HepG2 (cell line): ENCODE measurements at regions not wholly inside any gene's neighbourhood (a gene's known extent, or its start where the extent isn't known, plus 50 kb on each side); places are given as distances from the start of the nearest gene placed in this dataset.

ENCODE experiments used
- ADNP ChIP-seq: sonication (generic); formaldehyde crosslinking; IDR thresholded peaks from 2 replicates; pipeline ENCODE4 v1.4.0; 2020; ENCODE audit warnings: missing genetic modification reagents
- ARHGAP35 ChIP-seq: sonication (generic); formaldehyde crosslinking; IDR thresholded peaks from 2 replicates; pipeline ENCODE4 v1.9.0; 2022; ENCODE audit warnings: mild to moderate bottlenecking, inconsistent platforms, moderate library complexity, missing genetic modification reagents, borderline replicate concordance
- ATF4 ChIP-seq, 2 experiments: fragments of 450-650 bp in 1 of 2; sonication (generic) in 1 of 2; formaldehyde crosslinking; IDR thresholded peaks; 2 replicates each; pipeline versions ENCODE4 v1.5.0 to v1.8.0; 2020 to 2022; ENCODE audit warnings: mild to moderate bottlenecking in 1 of 2, missing genetic modification reagents in 1 of 2
- HDAC6 ChIP-seq: fragments of 200-600 bp; sonication (generic); IDR thresholded peaks from 2 replicates; pipeline ENCODE4 v1.7.0; 2017; ENCODE audit warnings: mild to moderate bottlenecking, antibody characterized with exemption, low read length, low read depth
- ISX ChIP-seq: sonication (generic); formaldehyde crosslinking; conservative IDR thresholded peaks from 2 replicates; pipeline ENCODE4 v1.5.0; 2020; ENCODE audit warnings: missing genetic modification reagents
- KDM3A ChIP-seq: IDR thresholded peaks from 2 replicates; pipeline ENCODE4 v1.6.1; 2018; ENCODE audit warnings: low read depth, missing compliant biosample characterization
- KLF13 ChIP-seq: sonication (generic); formaldehyde crosslinking; IDR thresholded peaks from 2 replicates; pipeline ENCODE4 v1.4.0; 2020; ENCODE audit warnings: mild to moderate bottlenecking, missing genetic modification reagents
- NKX3-1 ChIP-seq: sonication (generic); formaldehyde crosslinking; IDR thresholded peaks from 2 replicates; pipeline ENCODE4 v1.5.0; 2020; ENCODE audit warnings: missing genetic modification reagents
- PAF1 ChIP-seq: IDR thresholded peaks from 2 replicates; pipeline ENCODE4 v1.6.1; 2016; ENCODE audit warnings: missing genetic modification reagents, missing compliant biosample characterization
- PAWR ChIP-seq: sonication (generic); formaldehyde crosslinking; IDR thresholded peaks from 2 replicates; pipeline ENCODE4 v1.4.0; 2020; ENCODE audit warnings: missing genetic modification reagents, mild to moderate bottlenecking, borderline replicate concordance
- PLSCR1 ChIP-seq: sonication (generic); formaldehyde crosslinking; IDR thresholded peaks from 2 replicates; pipeline ENCODE4 v1.5.0; 2020; ENCODE audit warnings: missing genetic modification reagents, mild to moderate bottlenecking, borderline replicate concordance
- SOX6 ChIP-seq, 2 experiments: fragments of 450-650 bp in 1 of 2; sonication (generic) in 1 of 2; formaldehyde crosslinking in 1 of 2; IDR thresholded peaks; 2 replicates each; pipeline versions ENCODE4 v1.4.0 to v1.6.1; 2017 to 2020; ENCODE audit warnings: antibody characterized with exemption in 1 of 2, mild to moderate bottlenecking in 1 of 2, missing genetic modification reagents in 1 of 2
- SRSF1 ChIP-seq: fragments of 200-400 bp; formaldehyde crosslinking; optimal IDR thresholded peaks from 2 replicates; pipeline ENCODE3; 2017; ENCODE audit warnings: mild to moderate bottlenecking, low read depth, low read length, moderate library complexity
- ZBTB39 ChIP-seq: sonication (generic); formaldehyde crosslinking; IDR thresholded peaks from 2 replicates; pipeline ENCODE4 v1.5.0; 2020; ENCODE audit warnings: missing genetic modification reagents
- ZBTB7B ChIP-seq: sonication (generic); formaldehyde crosslinking; IDR thresholded peaks from 2 replicates; pipeline ENCODE4 v1.4.0; 2020; ENCODE audit warnings: missing genetic modification reagents
- ZFP62 ChIP-seq: sonication (generic); formaldehyde crosslinking; IDR thresholded peaks from 2 replicates; pipeline ENCODE4 v1.4.0; 2020; ENCODE audit warnings: missing genetic modification reagents
- ZNF12 ChIP-seq: sonication (generic); formaldehyde crosslinking; IDR thresholded peaks from 2 replicates; pipeline ENCODE4 v1.5.0; 2020; ENCODE audit warnings: missing genetic modification reagents
- ZNF30 ChIP-seq: sonication (generic); formaldehyde crosslinking; IDR thresholded peaks from 2 replicates; pipeline ENCODE4 v1.5.0; 2020; ENCODE audit warnings: mild to moderate bottlenecking, missing genetic modification reagents
- ZNF326 ChIP-seq: sonication (generic); formaldehyde crosslinking; IDR thresholded peaks from 2 replicates; pipeline ENCODE4 v1.4.0; 2020; ENCODE audit warnings: missing genetic modification reagents, borderline replicate concordance
- ZNF343 ChIP-seq: sonication (generic); formaldehyde crosslinking; IDR thresholded peaks from 2 replicates; pipeline ENCODE4 v1.4.0; 2020; ENCODE audit warnings: mild to moderate bottlenecking, missing genetic modification reagents
- ZNF383 ChIP-seq: sonication (generic); formaldehyde crosslinking; IDR thresholded peaks from 2 replicates; pipeline ENCODE4 v1.4.0; 2020; ENCODE audit warnings: missing genetic modification reagents, mild to moderate bottlenecking, borderline replicate concordance
- ZNF557 ChIP-seq: sonication (generic); formaldehyde crosslinking; IDR thresholded peaks from 2 replicates; pipeline ENCODE4 v1.4.0; 2020; ENCODE audit warnings: missing genetic modification reagents
- ZNF570 ChIP-seq: sonication (generic); formaldehyde crosslinking; IDR thresholded peaks from 2 replicates; pipeline ENCODE4 v1.4.0; 2020; ENCODE audit warnings: mild to moderate bottlenecking, missing genetic modification reagents, borderline replicate concordance
- ZNF577 ChIP-seq: sonication (generic); formaldehyde crosslinking; IDR thresholded peaks from 2 replicates; pipeline ENCODE4 v1.4.0; 2020; ENCODE audit warnings: mild to moderate bottlenecking, low read depth, missing genetic modification reagents, borderline replicate concordance
- ZNF660 ChIP-seq: sonication (generic); formaldehyde crosslinking; IDR thresholded peaks from 2 replicates; pipeline ENCODE4 v1.5.1; 2020; ENCODE audit warnings: mild to moderate bottlenecking, low read depth, missing genetic modification reagents, borderline replicate concordance
- ZNF773 ChIP-seq: sonication (generic); formaldehyde crosslinking; IDR thresholded peaks from 2 replicates; pipeline ENCODE4 v1.4.0; 2020; ENCODE audit warnings: missing genetic modification reagents, borderline replicate concordance
- ZNF841 ChIP-seq: sonication (generic); formaldehyde crosslinking; IDR thresholded peaks from 2 replicates; pipeline ENCODE4 v1.8.1; 2023; ENCODE audit warnings: missing genetic modification reagents, borderline replicate concordance
- ZNF883 ChIP-seq: sonication (generic); formaldehyde crosslinking; IDR thresholded peaks from 2 replicates; pipeline ENCODE4 v1.5.1; 2020; ENCODE audit warnings: mild to moderate bottlenecking, missing genetic modification reagents; ENCODE audit errors: not compliant biosample characterization

DNA sequence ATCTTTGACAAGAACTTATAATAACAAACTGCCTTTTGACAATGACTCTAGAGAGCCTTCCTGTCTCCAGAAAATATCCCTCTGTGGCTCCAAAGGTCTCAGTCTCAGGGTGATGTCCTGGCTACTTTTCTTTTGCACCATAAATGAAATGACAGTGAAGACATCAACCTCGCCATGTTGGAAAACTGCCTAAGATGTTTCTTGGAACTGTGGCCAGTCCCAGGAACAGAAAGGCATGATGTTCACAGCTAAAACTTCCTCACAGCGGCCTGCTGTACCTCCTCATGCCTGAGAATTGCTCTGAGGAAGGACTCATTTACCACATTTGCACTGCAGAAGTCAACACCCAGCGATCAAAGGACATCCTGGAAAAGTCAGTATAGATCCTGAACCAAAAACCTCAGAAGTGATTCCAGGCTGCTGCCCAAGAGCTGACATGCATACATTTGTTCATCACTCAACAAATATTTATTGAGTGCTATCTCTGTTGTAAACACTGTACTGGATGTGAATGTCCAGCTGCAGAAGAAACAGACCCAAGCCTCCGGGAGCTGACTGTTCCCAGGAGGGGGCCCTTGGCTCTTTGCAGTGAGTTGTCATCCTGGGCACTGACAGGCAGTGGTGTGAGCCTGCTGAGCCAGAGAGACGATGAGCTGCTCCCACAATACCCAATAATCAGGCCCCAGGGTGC, 64.3 kb upstream of the ACSL3 start (continued):
- 0 out of 2 replicates have a peak, but pooled peaks have one; percentile 7 for TF ChIP-seq ZNF570 (CRISPR knock-in tag)
- TF ChIP-seq KLF13 (CRISPR knock-in tag), result no peak
- TF ChIP-seq ATF4 (CRISPR knock-in tag; IDR thresholded peaks at IDR 0.05), result peak in 1 of 2 experiments; percentile 93; a peak in 2 of 4 replicates
- no peak for TF ChIP-seq ZNF326 (CRISPR knock-in tag)
- TF ChIP-seq ZBTB39 (CRISPR knock-in tag), result no peak; the same call in 1 of the 2 replicates
- TF ChIP-seq ZNF660, result no peak
- peak; percentile 97 for TF ChIP-seq ZNF12 (CRISPR knock-in tag)
- no peak for TF ChIP-seq PLSCR1
- TF ChIP-seq ADNP (CRISPR knock-in tag), result no peak
- TF ChIP-seq ZNF883 (CRISPR knock-in tag), result peak; percentile 52
- TF ChIP-seq SOX6 (IDR thresholded peaks at IDR 0.05), result no peak
- peak; percentile 93 for TF ChIP-seq SOX6 (CRISPR knock-in tag; IDR thresholded peaks at IDR 0.05)
- TF ChIP-seq ZNF773, result no peak
- 0 out of 2 replicates have a peak, but pooled peaks have one; percentile 50 for TF ChIP-seq ZNF841 (CRISPR knock-in tag)
- peak; percentile 64; the same call in 1 of the 2 replicates for TF ChIP-seq ARHGAP35 (CRISPR knock-in tag)
- no peak for TF ChIP-seq ISX (CRISPR knock-in tag)
- TF ChIP-seq HDAC6, result no peak
- TF ChIP-seq SRSF1, result no peak
- TF ChIP-seq NKX3-1 (CRISPR knock-in tag), result peak; percentile 87; the same call in 1 of the 2 replicates
- peak; percentile 77; the same call in 1 of the 2 replicates for TF ChIP-seq ZNF557 (CRISPR knock-in tag)
- peak; percentile 76; the same call in 1 of the 2 replicates for TF ChIP-seq ZNF343 (CRISPR knock-in tag)
- TF ChIP-seq ZNF30 (CRISPR knock-in tag), result no peak
- peak; percentile 83 for TF ChIP-seq ZBTB7B (CRISPR knock-in tag)
- TF ChIP-seq KDM3A (CRISPR knock-in tag), result 0 out of 2 replicates have a peak, but pooled peaks have one; percentile 26
- no peak for TF ChIP-seq PAF1 (CRISPR knock-in tag)
- no peak for TF ChIP-seq ZFP62 (CRISPR knock-in tag)
- peak; percentile 30; the same call in 1 of the 2 replicates for TF ChIP-seq ZNF383 (CRISPR knock-in tag)
- no peak for TF ChIP-seq ZNF577 (CRISPR knock-in tag)
- no peak for TF ChIP-seq PAWR
